CD14-positive monocyte (primary cell): ENCODE measurements at regions not wholly inside any gene's neighbourhood (a gene's known extent, or its start where the extent isn't known, plus 50 kb on each side); places are given as distances from the start of the nearest gene placed in this dataset.

Experiments
- DNase-seq, 3 donors: peaks; one replicate each; pipeline ENCODE4 v3.0.0-alpha.2; 2011 to 2022
- H2AFZ ChIP-seq: 2 replicates; pipeline ENCODE4 v1.6.0; 2012; ENCODE audit warnings: mild to moderate bottlenecking, low read depth, low read length, inconsistent platforms; ENCODE audit not compliant: insufficient read depth, poor library complexity, severe bottlenecking
- H3K27ac ChIP-seq, 2 donors: 1 replicate in 1 of 2; 2 replicates in 1 of 2; pipeline ENCODE4 v1.5.1; 2012 to 2013; ENCODE audit warnings: low read length in 2 of 2, control low read depth in 1 of 2, inconsistent platforms in 1 of 2, low read depth in 1 of 2, mild to moderate bottlenecking in 1 of 2
- H3K27me3 ChIP-seq, 2 donors: one replicate each; pipeline versions ENCODE4 v1.6.0 to v1.6.1; 2011 to 2013; ENCODE audit warnings: low read length in 2 of 2; ENCODE audit not compliant: control insufficient read depth in 2 of 2, insufficient read depth in 2 of 2
- H3K36me3 ChIP-seq, 2 donors: replicated peaks in 1 of 2; 1 replicate in 1 of 2; 2 replicates in 1 of 2; pipeline versions ENCODE4 v1.5.1 to v1.6.1; 2012 to 2013; ENCODE audit warnings: low read length in 2 of 2, control low read depth in 1 of 2, inconsistent platforms in 1 of 2, mild to moderate bottlenecking in 1 of 2; ENCODE audit not compliant: insufficient read depth in 2 of 2, control insufficient read depth in 1 of 2
- H3K4me1 ChIP-seq, 2 donors: 1 replicate in 1 of 2; 2 replicates in 1 of 2; pipeline versions ENCODE4 v1.5.1 to v1.6.1; 2012 to 2013; ENCODE audit warnings: low read length in 2 of 2, control low read depth in 1 of 2, inconsistent platforms in 1 of 2, mild to moderate bottlenecking in 1 of 2, moderate library complexity in 1 of 2; ENCODE audit not compliant: insufficient read depth in 2 of 2, control insufficient read depth in 1 of 2
- H3K4me2 ChIP-seq: replicated peaks from 2 replicates; pipeline ENCODE3; 2012; ENCODE audit warnings: low read length, moderate library complexity, mild to moderate bottlenecking; ENCODE audit not compliant: poor library complexity, severe bottlenecking; ENCODE audit errors: extremely low read depth
- H3K4me3 ChIP-seq, 3 experiments: fragments of 200-600 bp in 1 of 3; sonication (generic) in 1 of 3; replicated peaks in 1 of 3; 1 replicate in 2 of 3; 2 replicates in 1 of 3; pipeline ENCODE4 v1.5.1; 2011 to 2013; ENCODE audit warnings: low read length in 3 of 3, mild to moderate bottlenecking in 3 of 3, control low read depth in 2 of 3, low read depth in 2 of 3, inconsistent platforms in 1 of 3, moderate library complexity in 1 of 3
- H3K79me2 ChIP-seq: 2 replicates; pipeline ENCODE4 v1.6.0; 2012; ENCODE audit warnings: mild to moderate bottlenecking, control low read depth, inconsistent platforms, low read length, moderate library complexity; ENCODE audit not compliant: insufficient read depth
- H3K9ac ChIP-seq: 2 replicates; pipeline ENCODE4 v1.6.0; 2017; ENCODE audit warnings: low read length, mild to moderate bottlenecking; ENCODE audit not compliant: insufficient read depth, poor library complexity, severe bottlenecking
- H3K9me3 ChIP-seq, 2 donors: replicated peaks in 1 of 2; 1 replicate in 1 of 2; 2 replicates in 1 of 2; pipeline versions ENCODE4 v1.5.1 to v1.6.1; 2012 to 2013; ENCODE audit warnings: low read length in 2 of 2, control low read depth in 1 of 2; ENCODE audit not compliant: control insufficient read depth in 1 of 2, insufficient read depth in 1 of 2
- H4K20me1 ChIP-seq: 2 replicates; pipeline ENCODE4 v1.6.0; 2012; ENCODE audit warnings: mild to moderate bottlenecking, low read length, control low read depth, moderate library complexity; ENCODE audit not compliant: insufficient read depth
- H3K27ac Mint-ChIP-seq, 7 donors: one replicate each; pipeline ENCODE4 v1.8.0; 2020; ENCODE audit warnings: mild to moderate bottlenecking in 7 of 7, mixed read lengths in 7 of 7, moderate library complexity in 6 of 7, inconsistent platforms in 2 of 7
- H3K27me3 Mint-ChIP-seq, 3 donors: one replicate each; pipeline ENCODE4 v1.8.0; 2021 to 2022; ENCODE audit warnings: low read depth in 3 of 3, mild to moderate bottlenecking in 3 of 3, mixed read lengths in 3 of 3, moderate library complexity in 3 of 3, inconsistent platforms in 1 of 3
- H3K36me3 Mint-ChIP-seq, 2 donors: one replicate each; pipeline ENCODE4 v1.8.0; 2020; ENCODE audit warnings: mixed read lengths in 2 of 2, inconsistent platforms in 1 of 2, mild to moderate bottlenecking in 1 of 2
- H3K4me1 Mint-ChIP-seq: one replicate; pipeline ENCODE4 v1.8.0; 2020; ENCODE audit warnings: mild to moderate bottlenecking, mixed read lengths
- H3K4me3 Mint-ChIP-seq, 2 donors: one replicate each; pipeline ENCODE4 v1.8.0; 2020; ENCODE audit warnings: mild to moderate bottlenecking in 2 of 2, mixed read lengths in 2 of 2, moderate library complexity in 1 of 2
- H3K9me3 Mint-ChIP-seq, 7 donors: one replicate each; pipeline ENCODE4 v1.8.0; 2020 to 2022; ENCODE audit warnings: mixed read lengths in 7 of 7, mild to moderate bottlenecking in 6 of 7, moderate library complexity in 6 of 7, inconsistent platforms in 2 of 7
- CTCF ChIP-seq: fragments of 200-600 bp; IDR thresholded peaks from one replicate; pipeline ENCODE4 v1.8.0; 2022; ENCODE audit warnings: antibody characterized with exemption, mild to moderate bottlenecking
- WGBS: methylation state at CpG from one replicate; pipeline ENCODE4 v1.1.5; 2013; ENCODE audit warnings: missing lambda C conversion rate; ENCODE audit not compliant: insufficient coverage; 5-methylcytosine and 5-hydroxymethylcytosine counted together
- intact Hi-C, 2 donors: fragments of 100-400 bp; cut with micrococcal nuclease; formaldehyde crosslinking; loops; one replicate each; pipeline versions ENCODE4 v1.15.0 to v1.15.1; 2023

DNA sequence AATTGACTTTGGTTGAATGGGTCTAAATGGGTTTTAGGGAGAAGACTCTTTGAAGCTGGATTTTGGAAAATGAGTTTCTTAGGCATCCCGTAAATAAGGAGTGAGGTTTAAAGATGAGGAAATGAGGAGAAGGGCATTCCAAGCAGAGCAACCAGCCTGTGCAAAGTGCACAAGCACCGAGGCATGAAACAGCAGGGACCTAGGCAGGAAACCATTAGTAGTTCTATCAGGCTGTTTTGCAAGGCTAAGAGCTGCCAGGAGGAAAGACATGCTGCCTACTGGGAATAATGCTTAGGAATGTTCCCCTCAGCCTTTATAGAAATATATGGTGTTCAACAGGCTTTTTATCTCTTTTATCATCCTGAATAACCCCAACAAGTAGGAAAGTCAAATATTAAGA lies 153.1 kb upstream of the FGGY start:
- no peaks in the 10 kb centered on the region for H3K9me3 ChIP-seq
- no peak for DNase-seq
- H3K4me3 Mint-ChIP-seq = no peak overlapping the region
- no peaks in the 10 kb centered on the region for H4K20me1 ChIP-seq
- no peak overlapping the region for H3K4me3 ChIP-seq
- peaks cover 2 to 7% of the 10 kb centered on the region in 2 donors for H3K27me3 ChIP-seq
- no peak overlapping the region for H3K27ac Mint-ChIP-seq
- H3K9ac ChIP-seq = no peak overlapping the region
- H2AFZ ChIP-seq = no peak overlapping the region
- WGBS = 75% methylated on average over 2 of the region's 2 CpGs
- H3K27me3 Mint-ChIP-seq = peaks cover 14 to 20% (median 17%) of the 10 kb centered on the region in 3 donors
- H3K4me1 Mint-ChIP-seq = peaks cover 26% of the 10 kb centered on the region
- H3K36me3 ChIP-seq = no peaks in the 10 kb centered on the region
- no peak for TF ChIP-seq CTCF
- H3K4me1 ChIP-seq = peaks cover 17 to 19% of the 10 kb centered on the region in 2 donors
- no peaks in the 10 kb centered on the region for H3K36me3 Mint-ChIP-seq
- H3K27ac ChIP-seq = no peak overlapping the region
- H3K4me2 ChIP-seq = no peak overlapping the region
- H3K9me3 Mint-ChIP-seq = peaks cover 0 to 2% (median 0%) of the 10 kb centered on the region in 7 donors
- no peaks in the 10 kb centered on the region for H3K79me2 ChIP-seq
- intact Hi-C loops = loop anchor here in 1 of 2 donors (10.0 kb wide), 2 partner anchors 151 to 551 kb away; partner anchors contain the start of gene FGGY

- H2AFZ ChIP-seq = no peak overlapping the region
- 100% methylated on average over 1 of the region's 2 CpGs for WGBS
- H3K4me1 Mint-ChIP-seq = peaks cover 29% of the 10 kb centered on the region
These were observed 151.9 kb upstream of the FGGY start for GRCh38 chr1:59144959-59145358.

More at GRCh38 chr1:59144959-59145358, 151.9 kb upstream of the FGGY start:
- no peak for DNase-seq
- H3K9me3 ChIP-seq = no peaks in the 10 kb centered on the region
- Mint-ChIP-seq H3K27me3 (peaks cover 14 to 20% (median 17%) of the 10 kb centered on the region in 3 donors), H3K27ac (no peak overlapping the region), H3K36me3 (no peaks in the 10 kb centered on the region), H3K9me3 (peaks cover 0 to 2% (median 0%) of the 10 kb centered on the region in 7 donors), H3K4me3 (no peak overlapping the region)
- no peak overlapping the region for H3K4me2 ChIP-seq
- no peaks in the 10 kb centered on the region for H4K20me1 ChIP-seq
- H3K27ac ChIP-seq = no peak overlapping the region
- H3K36me3 ChIP-seq = no peaks in the 10 kb centered on the region
- no peaks in the 10 kb centered on the region for H3K79me2 ChIP-seq
- peaks cover 16 to 22% of the 10 kb centered on the region in 2 donors for H3K4me1 ChIP-seq
- intact Hi-C loops = loop anchor here in 1 of 2 donors (10.0 kb wide), 2 partner anchors 150 to 550 kb away; partner anchors contain the start of gene FGGY
- H3K9ac ChIP-seq = no peak overlapping the region
- H3K27me3 ChIP-seq = peaks cover 2 to 7% of the 10 kb centered on the region in 2 donors
- no peak for TF ChIP-seq CTCF
- H3K4me3 ChIP-seq = no peak overlapping the region
